DMS153 (cell line): ENCODE measurements at regions not wholly inside any gene's neighbourhood (a gene's known extent, or its start where the extent isn't known, plus 50 kb on each side); places are given as distances from the start of the nearest gene placed in this dataset.
A peak's percentile ranks its signal among the peaks of the same experiment; 100 is the strongest.

Experiments used
- DNase-seq: peaks from one replicate; lab custom pipeline; 2025; lab: John Stamatoyannopoulos, UW

GRCh38 chr22:49079743-49080500 lies 747.8 kb downstream of the BRD1 start:
- DNase-seq = no peak

- no peak for DNase-seq
These were observed 748.5 kb downstream of the BRD1 start for GRCh38 chr22:49079027-49079725.

GRCh38 chr22:49078076-49078710 lies 749.5 kb downstream of the BRD1 start:
- DNase-seq = no peak

GRCh38 chr22:49077586-49077985 lies 750.1 kb downstream of the BRD1 start:
- no peak for DNase-seq

GRCh38 chr22:49077036-49077393 lies 750.7 kb downstream of the BRD1 start:
- no peak for DNase-seq

- no peak for DNase-seq
These were observed 751.2 kb downstream of the BRD1 start for GRCh38 chr22:49076300-49077035.

GRCh38 chr22:49075150-49075549 lies 752.5 kb downstream of the BRD1 start:
- DNase-seq = no peak

GRCh38 chr22:49073873-49074417 lies 753.7 kb downstream of the BRD1 start:
- no peak for DNase-seq

GRCh38 chr22:49072996-49073645 lies 754.6 kb downstream of the BRD1 start:
- no peak for DNase-seq

- DNase-seq = no peak
These were observed 757.2 kb downstream of the BRD1 start for GRCh38 chr22:49070501-49070900.

GRCh38 chr22:49068861-49069500 lies 758.7 kb downstream of the BRD1 start:
- no peak for DNase-seq

GRCh38 chr22:49067504-49067903 lies 760.2 kb downstream of the BRD1 start:
- no peak for DNase-seq

GRCh38 chr22:49066619-49067018 lies 761.1 kb downstream of the BRD1 start:
- no peak for DNase-seq

GRCh38 chr22:49064836-49065235 lies 762.8 kb downstream of the BRD1 start:
- no peak for DNase-seq

GRCh38 chr22:49063545-49063890 lies 764.2 kb downstream of the BRD1 start:
- DNase-seq = no peak

GRCh38 chr22:49062802-49063544 lies 764.7 kb downstream of the BRD1 start:
- no peak for DNase-seq

- peak; percentile 94 for DNase-seq
These were observed 765.4 kb downstream of the BRD1 start for GRCh38 chr22:49062155-49062801.

- no peak for DNase-seq
These were observed 769.8 kb downstream of the BRD1 start for GRCh38 chr22:49057910-49058309.

GRCh38 chr22:49056301-49056700 lies 771.4 kb downstream of the BRD1 start:
- DNase-seq = no peak

GRCh38 chr22:49055406-49055805 lies 772.3 kb downstream of the BRD1 start:
- DNase-seq = no peak
